Right forelimb (tissue), 1 donor: ENCODE measurements at regions not wholly inside any gene's neighbourhood (a gene's known extent, or its start where the extent isn't known, plus 50 kb on each side); places are given as distances from the start of the nearest gene placed in this dataset.

Experiments
- DNase-seq: peaks from one replicate; pipeline ENCODE4 v3.0.0-alpha.2; 2018

DNA sequence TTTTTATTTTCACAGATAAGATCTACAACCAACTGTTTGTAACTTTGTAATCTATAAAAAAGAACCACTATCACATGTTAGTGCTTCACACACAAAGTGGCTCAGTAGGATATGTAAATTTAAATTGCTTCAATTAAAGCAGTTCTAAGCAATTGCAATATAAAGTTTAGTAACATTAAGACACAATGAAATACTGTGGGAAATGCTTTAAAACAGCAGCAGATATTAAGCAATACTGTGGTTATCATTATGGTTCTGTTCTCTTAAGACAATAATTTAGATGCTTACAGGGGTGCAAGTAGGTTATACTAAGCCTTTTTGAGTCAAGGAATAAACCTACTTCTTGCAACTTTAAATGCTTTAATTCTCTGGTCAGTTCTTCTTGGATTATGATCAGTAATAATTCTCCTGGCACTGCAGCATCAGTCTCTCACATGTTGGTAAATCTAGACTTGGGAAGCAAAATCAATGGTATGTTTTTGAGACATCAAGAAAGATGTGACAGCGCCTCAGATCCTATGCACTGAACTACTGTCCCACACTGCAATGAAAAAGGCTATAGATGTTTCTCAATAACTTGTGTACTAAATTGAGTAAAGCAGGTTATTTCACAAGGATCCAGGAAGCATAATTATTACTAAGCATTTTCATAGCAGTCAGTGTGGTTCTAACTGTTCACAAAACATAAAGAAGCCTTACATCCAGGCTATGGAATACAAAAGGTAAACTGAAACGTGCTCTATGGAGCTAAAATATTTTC is 338.7 kb upstream of the PDE4D start:
- DNase-seq = no peak

DNA sequence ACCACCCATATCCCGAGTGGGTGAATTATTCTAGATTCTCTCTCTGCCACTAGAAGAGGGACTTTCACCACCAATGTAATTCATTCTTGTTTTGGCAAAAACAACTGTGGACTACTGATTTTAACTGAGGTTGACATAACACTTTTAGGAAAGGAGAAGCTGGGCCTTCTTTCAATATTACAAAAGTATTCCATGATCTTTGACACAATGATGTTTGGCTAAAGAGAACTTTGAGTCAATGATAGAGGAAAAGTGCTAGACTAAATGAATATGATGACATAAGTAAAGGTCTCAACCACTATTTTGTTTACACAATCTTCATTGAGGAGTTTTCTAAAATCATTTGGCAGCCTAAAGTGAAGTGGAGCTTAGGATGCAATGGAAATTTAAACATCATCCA is 336.9 kb upstream of the PDE4D start:
- no peak for DNase-seq

DNA sequence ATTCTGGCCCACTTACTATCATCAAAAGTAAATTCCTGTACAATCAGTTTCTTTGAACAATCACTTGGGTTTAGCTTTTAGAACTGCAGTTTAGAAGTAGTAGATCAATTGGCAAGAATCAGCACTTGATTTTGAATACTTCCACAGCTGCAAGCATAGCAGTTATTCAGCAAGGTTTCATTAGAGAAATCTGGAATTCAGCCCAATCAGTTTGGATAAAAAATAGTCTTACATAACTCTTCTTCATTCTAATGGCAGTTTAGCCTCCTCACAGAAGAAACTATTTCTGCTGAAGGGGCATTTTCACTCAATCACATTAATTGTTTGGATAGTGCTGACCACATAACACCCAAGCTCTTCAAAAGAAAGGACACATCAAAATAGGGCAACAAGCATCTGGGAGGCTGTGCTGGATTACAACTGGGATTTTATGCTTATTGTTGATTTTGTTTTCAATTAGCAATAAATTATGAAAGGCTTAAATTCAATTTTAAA is 336.2 kb upstream of the PDE4D start:
- DNase-seq = no peak

DNA sequence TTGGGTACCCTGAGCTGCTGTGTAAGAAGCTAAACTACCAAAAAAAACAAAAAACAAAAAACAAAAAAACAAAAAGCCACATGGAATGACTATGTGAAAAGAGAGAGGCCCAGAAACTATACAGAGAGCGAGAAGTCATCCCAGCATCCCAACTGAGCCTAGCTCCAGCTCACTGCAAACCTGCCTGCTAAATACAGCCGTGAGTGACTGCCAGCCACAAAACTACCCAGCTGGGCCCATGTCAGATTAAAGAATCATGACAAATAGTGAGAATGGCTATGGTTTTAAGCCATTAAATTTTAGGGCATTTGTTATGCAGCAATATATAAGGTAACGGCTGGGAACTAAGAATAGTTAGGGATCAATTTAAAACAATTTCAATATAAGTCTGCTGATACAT is 335.1 kb upstream of the PDE4D start:
- DNase-seq = no peak

DNA sequence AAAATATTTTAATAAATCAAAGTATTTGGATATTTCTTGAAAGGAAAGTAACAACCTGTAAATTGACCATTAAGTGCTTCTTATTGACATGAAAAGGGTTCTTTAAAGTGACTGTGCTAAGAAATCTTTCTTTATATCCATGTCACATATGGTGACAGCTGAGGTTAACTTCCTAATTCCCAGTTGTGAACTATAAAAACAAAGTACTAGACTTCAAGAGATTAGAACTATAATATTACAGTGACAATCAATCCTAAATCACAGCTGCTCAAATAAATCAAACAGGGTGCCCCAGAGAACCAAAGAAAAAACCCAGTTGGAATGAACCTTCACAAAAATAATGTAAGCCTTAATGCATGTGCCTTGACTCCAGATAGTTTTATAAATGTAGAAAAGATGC is 332.6 kb upstream of the PDE4D start:
- DNase-seq = no peak

DNA sequence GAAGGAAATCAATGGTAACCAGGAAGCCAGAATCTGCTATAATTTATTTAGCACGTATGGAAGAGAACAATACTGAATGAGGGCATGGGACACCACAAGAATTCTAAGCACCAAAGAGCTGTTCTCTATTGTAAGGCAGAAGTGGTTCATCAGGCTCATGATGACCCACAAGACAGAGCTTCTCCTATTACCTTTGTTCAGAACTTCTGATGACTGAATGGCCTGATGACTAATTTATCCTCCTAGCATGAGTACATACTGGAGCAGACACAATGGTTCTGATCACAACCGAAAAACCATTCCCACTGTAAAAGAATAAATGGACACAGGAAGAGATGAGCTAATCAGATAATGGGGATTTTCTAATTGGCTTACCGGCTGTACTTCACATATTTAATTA is 329.8 kb upstream of the PDE4D start:
- DNase-seq = no peak

DNA sequence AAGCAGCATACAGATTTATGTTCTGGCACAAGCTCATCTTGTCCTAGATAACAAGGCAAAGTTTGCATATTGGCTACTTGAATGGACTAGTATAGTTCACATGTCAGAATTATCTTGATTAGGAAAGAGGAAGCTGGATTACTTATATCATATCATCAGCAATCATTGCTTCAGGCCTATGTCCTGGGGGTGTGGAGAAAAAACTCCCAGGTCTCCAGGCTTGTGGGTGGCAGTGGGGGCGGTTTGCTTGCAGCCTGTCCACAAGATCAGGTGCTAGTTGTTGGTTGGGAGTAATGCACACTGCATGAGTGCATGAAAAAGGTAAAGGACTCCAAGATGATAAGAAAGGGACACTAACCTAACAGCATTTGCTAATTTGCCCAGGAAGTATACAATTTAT is 326.4 kb upstream of the PDE4D start:
- no peak for DNase-seq

DNA sequence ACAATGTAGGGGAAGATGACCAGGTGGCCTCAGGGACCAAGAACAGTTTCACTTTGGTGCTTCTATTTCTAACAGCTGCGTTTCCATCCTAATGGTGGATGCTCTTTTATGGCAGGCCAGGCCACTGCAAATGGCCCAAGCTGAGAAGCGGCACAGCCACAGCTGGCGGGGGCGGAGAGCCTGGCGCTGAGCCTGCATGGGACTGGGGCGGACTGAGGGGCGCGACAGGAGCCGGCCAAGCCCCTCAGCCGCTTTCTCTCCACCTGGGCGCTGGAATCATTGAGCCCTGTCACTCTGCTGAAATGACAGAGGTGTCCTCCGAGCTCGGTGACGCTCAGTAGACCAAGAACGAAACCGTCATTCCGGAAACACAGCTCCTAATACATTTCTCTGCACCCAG is 317.3 kb upstream of the PDE4D start:
- no peak for DNase-seq

DNA sequence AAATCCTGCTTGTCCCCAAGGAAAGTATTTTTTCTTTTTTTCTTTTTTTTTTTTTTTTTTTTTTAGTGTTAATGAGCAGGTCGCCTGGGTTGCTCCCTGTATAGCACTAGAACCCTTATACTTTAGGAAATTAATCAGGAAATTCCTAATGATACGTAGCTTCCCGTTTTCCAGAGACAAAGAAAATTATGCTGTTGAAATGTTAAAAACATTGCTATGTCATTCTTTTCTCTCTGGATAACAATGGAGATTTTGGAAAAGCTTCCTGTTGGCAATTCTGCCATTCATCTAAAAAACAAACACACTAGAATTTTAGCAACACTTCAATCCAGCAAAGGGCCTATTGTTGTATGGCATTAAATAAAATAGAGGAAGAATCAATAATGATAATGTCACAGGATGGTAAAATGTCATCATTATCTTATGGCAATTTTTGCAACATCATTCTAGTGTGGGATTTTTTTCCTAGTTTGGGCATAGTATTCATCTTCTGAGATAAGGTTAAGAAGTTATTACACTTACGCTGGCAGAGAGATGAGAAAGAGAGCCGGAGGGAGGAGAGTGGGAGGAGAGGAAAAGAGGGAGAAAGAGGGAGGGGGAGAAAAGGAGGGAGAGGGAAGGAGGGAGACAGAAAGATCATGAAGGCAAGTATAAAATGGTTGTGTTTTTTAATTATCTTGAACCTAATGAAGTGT is 315.8 kb upstream of the PDE4D start:
- no peak for DNase-seq

DNA sequence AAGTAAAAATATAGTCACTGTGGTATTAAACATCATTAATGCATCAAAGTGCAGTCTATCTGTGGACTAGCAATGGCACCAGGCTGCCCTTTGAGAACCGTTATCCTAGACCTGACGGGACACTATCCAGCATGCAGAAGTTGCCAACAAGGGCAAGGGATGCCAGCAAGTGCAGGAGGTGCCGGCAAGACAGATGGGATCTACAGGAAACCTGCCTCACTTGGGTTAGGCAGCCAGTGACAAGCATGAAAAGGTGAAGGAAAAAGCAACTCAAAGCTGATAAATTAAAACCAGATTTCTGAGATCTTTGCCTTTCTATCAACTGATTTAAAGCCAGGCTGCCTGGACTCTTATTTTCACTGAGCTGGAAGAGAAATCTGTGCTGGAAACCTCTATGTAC is 315.2 kb upstream of the PDE4D start:
- DNase-seq = no peak

DNA sequence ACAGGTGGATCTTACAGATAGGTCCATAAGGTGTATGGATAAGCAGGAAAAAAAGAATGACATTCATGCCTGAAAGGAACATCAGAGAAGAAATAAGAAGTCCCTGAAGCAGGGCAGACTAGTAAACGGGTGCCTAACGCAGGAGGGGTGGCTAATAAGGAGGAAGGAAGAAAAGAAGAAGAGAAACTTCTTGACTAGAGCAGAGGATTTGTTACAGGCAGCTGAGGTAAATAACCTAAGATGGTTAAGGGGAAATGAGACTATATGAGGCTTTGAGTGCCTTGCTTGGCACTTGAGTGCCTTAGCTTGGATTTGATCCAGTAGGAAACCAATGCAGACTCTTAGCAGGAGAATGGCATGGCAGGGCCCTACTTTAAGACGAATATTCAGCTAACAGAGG is 313.5 kb upstream of the PDE4D start:
- no peak for DNase-seq

DNA sequence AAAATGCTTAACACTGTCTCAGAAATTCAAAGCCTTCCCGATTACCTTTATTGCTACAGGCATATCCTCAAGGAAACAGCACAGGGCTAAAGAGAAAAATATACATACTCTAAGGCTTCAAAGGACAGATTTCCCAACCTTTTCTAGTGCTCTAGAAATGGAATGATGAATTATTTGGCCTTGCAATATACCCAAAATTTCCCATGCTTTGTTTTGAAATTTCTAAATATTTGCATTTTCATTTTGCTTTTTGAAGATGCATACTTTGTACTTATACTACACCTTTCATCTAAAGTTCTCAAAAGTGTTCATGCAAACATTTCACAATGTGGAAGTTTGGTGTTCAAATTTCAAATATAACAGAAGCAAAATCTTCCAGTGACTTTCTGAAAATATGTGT is 312.7 kb upstream of the PDE4D start:
- no peak for DNase-seq

DNA sequence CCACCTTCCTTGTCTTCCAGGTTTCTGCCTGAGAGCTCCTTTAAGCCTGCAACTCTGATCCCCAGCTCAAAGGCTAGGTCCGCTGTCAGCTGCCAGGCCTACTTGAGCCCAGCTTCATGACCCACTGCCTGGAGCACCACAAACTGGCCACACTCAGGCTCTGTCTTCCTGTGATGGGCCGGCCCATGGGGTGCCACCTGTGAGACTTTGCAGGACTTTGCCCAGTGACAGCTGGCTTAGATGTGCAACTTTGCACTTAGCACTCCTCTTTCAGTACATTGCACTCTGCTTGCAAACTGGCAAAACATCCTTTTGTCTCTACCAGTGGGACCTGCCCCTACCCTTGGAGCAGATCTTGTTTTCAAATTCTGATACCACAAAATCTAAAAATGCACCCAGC is 311.5 kb upstream of the PDE4D start:
- no peak for DNase-seq

DNA sequence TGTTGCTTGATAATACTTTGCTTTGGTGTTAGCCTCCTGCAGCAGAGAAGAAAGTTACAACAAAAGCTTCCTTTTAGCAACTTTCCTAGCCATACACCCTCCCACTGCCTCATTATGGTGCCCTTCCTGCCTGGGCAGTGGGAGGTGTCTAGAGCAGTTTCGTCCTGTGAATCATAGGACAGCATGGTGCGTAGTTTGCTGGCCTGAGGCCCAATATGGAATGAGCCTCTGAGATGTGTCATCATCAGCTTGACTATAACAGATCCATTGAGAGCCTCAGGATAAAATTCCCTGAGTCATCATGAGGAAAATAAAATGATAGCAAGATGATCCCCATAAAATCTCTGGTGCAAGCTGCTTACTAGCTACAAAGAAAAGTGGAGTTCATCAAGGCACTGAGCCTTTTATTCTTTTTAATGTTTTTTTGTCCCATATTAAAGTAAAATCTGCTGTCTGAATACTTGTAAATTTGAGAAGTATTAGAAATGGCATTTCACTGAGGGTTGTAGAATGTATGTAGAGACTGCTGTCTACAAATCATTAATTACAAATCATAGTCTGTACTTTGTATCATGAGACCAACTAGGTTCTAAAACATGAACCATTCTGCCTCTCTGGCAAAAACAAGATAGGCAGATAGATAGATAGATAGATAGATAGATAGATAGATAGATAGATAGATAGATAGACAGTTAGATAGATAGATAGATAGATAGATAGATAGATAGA is 303.0 kb upstream of the PDE4D start:
- DNase-seq = no peak

DNA sequence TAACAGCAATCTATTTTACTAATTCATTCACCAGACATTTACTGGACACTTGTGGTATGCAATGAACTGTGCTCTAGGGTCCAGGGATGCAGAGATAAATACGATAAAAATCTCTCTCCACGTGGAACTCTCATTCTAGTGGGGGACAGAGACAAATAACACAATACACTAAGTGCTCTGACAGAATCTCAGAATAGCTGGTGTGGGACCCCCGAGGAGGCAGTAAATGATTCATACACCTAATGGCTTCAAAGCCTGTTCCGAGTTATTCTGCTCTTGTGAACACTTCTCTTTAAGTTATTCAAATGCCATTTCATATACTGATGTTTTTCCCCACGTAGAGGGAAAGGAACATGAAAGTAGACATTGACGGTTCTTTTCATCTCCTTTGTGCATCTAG is 302.0 kb upstream of the PDE4D start:
- DNase-seq = no peak

DNA sequence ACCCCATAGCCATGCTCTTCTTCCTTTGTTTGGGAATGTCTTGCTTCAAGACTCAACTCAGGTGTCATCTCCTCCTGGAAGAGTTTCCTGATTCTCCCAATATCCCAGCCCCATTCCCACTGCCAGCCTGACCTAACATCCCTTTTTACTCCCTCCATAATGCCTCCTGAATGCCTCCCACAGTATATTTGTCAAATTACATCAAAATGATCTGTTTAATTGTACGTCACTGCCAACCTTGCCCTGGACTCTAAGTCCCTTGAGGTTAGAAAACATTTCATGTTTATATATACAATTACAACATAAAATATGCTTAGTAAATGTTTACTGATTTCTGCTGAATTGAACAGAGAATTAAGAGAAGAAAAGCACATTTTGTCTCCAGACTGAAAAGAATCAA is 301.6 kb upstream of the PDE4D start:
- no peak for DNase-seq

DNA sequence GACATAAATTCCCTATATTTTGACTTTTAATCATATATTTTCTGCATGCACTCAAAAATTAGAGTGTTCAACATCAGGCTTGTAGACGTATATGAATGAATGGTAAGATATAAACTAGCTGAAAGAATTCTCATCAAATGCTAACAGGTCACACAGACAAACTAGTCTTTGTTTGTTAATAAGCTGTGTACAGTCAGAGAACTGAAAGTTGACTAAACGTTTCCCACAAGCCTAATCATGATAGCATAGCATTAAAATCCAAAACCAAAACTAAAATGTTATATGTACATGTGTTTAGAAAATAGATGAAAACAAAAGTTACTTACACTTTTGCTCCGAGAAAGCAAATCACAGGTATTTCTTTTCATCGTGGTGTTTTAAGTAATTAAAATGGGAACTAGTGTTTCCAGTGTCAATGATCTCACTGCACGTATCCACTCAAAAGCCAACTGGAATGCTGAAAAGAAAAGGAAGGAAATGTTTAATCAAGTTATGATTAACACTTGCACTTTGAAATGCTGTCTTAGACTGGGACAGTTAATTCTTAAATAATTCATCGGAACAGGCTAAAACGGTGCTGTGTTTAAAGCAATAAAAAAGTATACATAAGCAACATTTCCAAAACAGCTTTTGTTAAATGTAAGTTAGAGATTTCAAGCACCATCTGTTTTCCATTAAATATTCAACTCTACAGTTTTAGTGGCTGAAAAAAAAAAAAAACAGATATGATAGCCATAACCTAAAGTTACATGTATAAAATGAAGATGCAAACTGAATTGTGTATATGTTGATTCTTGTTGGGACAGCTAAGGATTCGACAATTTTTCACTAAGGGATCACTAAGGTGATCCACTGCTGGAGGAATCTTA is 291.9 kb upstream of the PDE4D start:
- DNase-seq = no peak

DNA sequence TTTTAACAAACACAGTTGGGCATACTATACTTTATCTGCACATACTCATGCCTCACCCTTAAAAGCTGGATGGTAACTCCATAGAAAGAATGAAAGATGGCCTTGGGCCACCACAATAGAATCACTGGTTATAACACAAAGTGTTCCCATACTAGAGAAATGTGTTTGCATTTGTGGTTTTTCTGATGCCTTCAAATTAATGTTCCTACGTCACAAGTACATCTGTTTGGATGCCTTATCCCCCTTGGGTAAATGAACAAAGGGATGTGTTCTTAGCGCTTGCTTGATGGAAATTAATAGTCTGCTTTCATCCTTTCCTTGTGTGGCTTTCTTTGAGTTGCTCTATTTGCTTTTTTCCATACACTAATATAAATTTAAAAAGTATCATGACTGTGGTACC is 291.1 kb upstream of the PDE4D start:
- no peak for DNase-seq

DNA sequence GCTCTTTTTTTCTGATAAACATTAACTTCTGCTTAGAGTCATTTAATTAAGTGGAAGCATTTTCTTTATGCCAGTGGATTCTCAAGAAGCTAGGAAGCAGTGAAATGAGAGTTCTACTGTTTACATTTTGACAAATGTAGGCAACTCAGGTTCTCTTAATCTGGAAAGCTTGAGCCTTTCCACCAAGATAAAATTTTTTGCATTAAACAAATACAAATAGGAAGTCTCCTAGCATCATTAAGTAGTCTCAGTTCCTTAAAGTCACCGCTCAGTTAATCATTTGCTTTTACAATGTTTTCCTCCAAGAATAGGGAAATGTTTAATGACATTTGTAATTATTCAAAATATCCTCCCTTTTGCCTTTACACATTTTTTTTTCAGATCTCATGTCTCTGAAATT is 290.4 kb upstream of the PDE4D start:
- DNase-seq = no peak

DNA sequence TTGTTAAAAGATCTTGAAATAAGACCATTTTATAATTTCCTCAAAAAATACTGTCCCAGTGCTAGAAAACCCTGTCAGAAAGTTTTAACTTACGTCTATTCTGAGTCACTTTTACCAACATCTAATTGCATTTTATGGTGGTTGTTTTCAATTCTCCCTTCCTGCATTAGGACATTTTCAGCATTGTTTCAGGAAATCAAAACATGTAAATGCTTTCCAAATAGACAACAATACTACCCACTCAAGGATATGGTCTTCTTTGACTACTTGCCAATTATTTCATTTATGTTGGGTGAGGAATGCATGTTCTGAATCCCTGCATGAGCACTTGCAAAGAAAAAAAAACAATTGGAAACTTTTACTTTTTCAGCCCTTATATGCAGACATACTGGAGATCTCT is 284.6 kb upstream of the PDE4D start:
- DNase-seq = no peak

DNA sequence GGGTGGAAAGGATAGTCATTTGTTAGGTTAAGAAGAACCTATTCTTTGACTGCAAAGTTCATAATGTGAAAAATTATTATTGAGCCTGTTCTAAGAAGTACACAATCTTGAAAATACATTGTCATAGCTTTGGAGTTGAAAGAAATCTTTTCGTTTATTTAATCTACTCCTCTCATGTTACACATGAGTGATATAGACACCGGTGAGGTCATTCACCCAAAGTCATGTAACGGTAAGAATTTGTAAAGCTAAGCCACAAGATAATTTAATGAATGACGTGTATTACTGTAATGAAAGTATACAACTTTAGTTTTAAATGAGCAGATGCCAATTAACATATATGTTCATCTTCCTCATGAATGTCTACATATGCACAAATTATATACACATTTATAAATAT is 284.1 kb upstream of the PDE4D start:
- no peak for DNase-seq

DNA sequence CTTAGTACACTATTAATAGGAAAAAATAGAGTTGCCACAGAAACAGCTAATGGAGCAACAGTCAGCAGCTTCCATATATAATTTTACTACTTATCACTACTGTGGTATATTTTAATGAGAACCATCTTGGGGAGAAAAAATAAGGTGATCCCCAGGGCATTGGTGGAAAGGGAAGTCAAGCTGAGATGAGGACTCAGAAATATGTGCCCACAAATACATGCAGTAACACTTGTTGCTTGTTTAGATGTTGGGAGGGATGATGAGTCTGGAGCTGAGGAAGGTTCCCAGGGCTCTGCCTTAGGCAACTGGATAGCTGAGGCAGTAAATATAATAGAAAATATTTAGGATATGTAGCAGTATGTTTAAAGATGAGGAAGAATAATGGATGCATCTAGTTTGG is 280.1 kb upstream of the PDE4D start:
- DNase-seq = no peak

DNA sequence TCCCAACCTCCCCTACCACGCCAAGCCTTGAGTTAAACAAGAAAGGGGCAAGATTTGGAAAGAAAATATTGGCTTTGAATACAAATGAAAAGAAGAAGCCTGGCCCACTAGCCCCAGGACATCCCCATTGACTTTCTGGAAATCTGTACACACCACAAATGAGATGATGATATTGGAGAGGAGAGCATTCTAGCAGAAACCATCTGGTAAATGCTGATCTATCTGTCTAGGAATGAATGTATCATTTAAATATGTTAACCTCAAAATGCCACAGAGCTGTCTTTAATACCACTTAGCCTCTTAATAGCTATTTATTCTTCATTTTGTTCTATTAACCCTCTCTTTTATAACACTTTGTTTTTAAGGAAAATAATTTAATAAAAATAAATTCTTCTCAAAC is 270.2 kb upstream of the PDE4D start:
- no peak for DNase-seq
